ENCODE measurements at regions not wholly inside any gene's neighbourhood (a gene's known extent, or its start where the extent isn't known, plus 50 kb on each side); places are given as distances from the start of the nearest gene placed in this dataset.

DNA sequence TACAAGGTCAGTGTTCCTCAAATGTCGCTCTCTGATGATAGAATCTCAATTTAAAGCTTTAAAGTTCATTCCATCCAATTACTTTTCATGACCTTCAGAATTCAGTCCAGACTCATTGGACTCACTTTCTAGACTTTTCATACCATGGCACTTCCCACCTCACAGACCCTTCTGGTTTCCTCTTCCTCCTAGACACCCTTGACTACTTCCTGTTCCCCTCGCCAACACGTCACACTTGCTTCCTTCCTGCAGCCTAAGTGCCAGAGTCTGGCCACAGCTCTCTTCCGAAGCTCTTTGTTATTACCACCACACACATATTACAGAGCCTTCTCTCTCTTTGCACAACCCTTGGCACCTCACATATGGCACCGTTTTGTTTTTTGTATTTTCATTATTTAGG is 59.1 kb upstream of the UMPS start:
- WGBS, 2 experiments (ENCODE audit: extremely low coverage in 1 of 2, insufficient coverage in 1 of 2, insufficient read length in 1 of 2, insufficient replicate concordance in 2 of 2, low coverage in 1 of 2, low lambda C conversion rate in 2 of 2, missing lambda C conversion rate in 1 of 2) = 93% methylated on average over 5 of the region's 5 CpGs; no CpG with 5 or more reads in 1 of the 2 experiments
- Histone ChIP-seq H3K9ac (replicated peaks in 1 of 4; ENCODE audit: extremely low read depth in 1 of 4, low read depth in 3 of 4, low read length in 3 of 4) (no peak overlapping the region), H2AK5ac (ENCODE audit: low read depth, low read length) (no peak overlapping the region), H3K4me3 (ENCODE audit: extremely low read depth in 1 of 4, insufficient read depth in 2 of 4, low read depth in 3 of 4, low read length in 4 of 4) (no peak overlapping the region), H3K79me2 (ENCODE audit: control insufficient read depth in 1 of 2, insufficient read depth in 2 of 2, low read length in 2 of 2) (no peaks in the 10 kb centered on the region), H4K20me1 (replicated peaks in 1 of 2; ENCODE audit: control insufficient read depth in 1 of 2, insufficient read depth in 2 of 2, low read length in 2 of 2) (no peaks in the 10 kb centered on the region), H2BK5ac (ENCODE audit: low read depth, low read length) (no peak overlapping the region), H3K36me3 (ENCODE audit: control insufficient read depth in 2 of 4, insufficient read depth in 4 of 4, low read length in 3 of 4) (no peaks in the 10 kb centered on the region), H2BK120ac (replicated peaks; ENCODE audit: low read depth, low read length) (no peak overlapping the region), H3K27ac (ENCODE audit: low read depth, low read length) (no peak overlapping the region), H3K79me1 (ENCODE audit: low read depth, low read length) (no peaks in the 10 kb centered on the region), H3K56ac (replicated peaks; ENCODE audit: insufficient read length, low read depth, low read length) (no peak overlapping the region), H2BK12ac (ENCODE audit: low read depth, low read length) (no peak overlapping the region), H3K27me3 (replicated peaks in 1 of 4; ENCODE audit: control insufficient read depth in 3 of 4, extremely low read depth in 1 of 4, insufficient read depth in 3 of 4, low read length in 3 of 4) (no peaks in the 10 kb centered on the region), H3K14ac (ENCODE audit: insufficient read length) (no peak overlapping the region), H3K18ac (ENCODE audit: extremely low read depth, low read length) (no peak overlapping the region), H3K23me2 (ENCODE audit: low read depth, low read length) (no peaks in the 10 kb centered on the region), H3K9me3 (ENCODE audit: insufficient read depth in 2 of 2, low read depth in 1 of 2, low read length in 1 of 2) (no peaks in the 10 kb centered on the region), H4K91ac (replicated peaks; ENCODE audit: insufficient read length, low read length) (no peak overlapping the region), H3K23ac (ENCODE audit: insufficient read length) (no peak overlapping the region), H4K8ac (ENCODE audit: extremely low read depth, insufficient read depth, low read length) (no peak overlapping the region), H3K4ac (replicated peaks; ENCODE audit: insufficient read length, low read depth, low read length) (no peak overlapping the region), H3K4me1 (replicated peaks in 1 of 4; ENCODE audit: control insufficient read depth in 3 of 4, insufficient read depth in 4 of 4, low read length in 3 of 4) (no peaks in the 10 kb centered on the region), H2BK20ac (ENCODE audit: low read length) (no peak overlapping the region), H3K4me2 (ENCODE audit: insufficient read depth in 1 of 2, low read depth in 2 of 2, low read length in 2 of 2) (no peak overlapping the region), H2AFZ (ENCODE audit: low read length) (no peak overlapping the region), H4K5ac (ENCODE audit: insufficient read length, low read depth, low read length) (no peak overlapping the region), H2BK15ac (ENCODE audit: low read length) (no peak overlapping the region)
- ChIA-PET POLR2A (ENCODE audit: partially characterized antibody) (no interaction called here), CTCF (ENCODE audit: partially characterized antibody) (interaction anchor here (1.3 to 2.8 kb wide), 3 partner anchors 9 to 20 kb away, joined by 3 to 10 read pairs (median 5); no protein-coding TSS in a partner anchor)
- no peak for FAIRE-seq
- DNase-seq (ENCODE audit: low read depth in 1 of 2, low spot score in 2 of 2) = no peak
- TF ChIP-seq TBP (IDR thresholded peaks at IDR 0.05; ENCODE audit: low read depth, low read length) (no peak), FOSL1 (IDR thresholded peaks at IDR 0.05; ENCODE audit: insufficient read depth, low read depth, low read length) (no peak), BCL11A (IDR thresholded peaks at IDR 0.05; ENCODE audit: low read depth in 2 of 2, low read length in 2 of 2) (no peak), CBX5 (IDR thresholded peaks at IDR 0.05; ENCODE audit: low read depth, low read length) (no peak), GTF2F1 (IDR thresholded peaks at IDR 0.05; ENCODE audit: borderline replicate concordance, low read depth, low read length) (no peak), BRCA1 (IDR thresholded peaks at IDR 0.05; ENCODE audit: low read depth, low read length) (no peak), CTBP2 (IDR thresholded peaks at IDR 0.05; ENCODE audit: borderline replicate concordance, insufficient read depth, insufficient read length, low read length) (no peak), JUND (IDR thresholded peaks at IDR 0.05; ENCODE audit: low read length) (no peak), POLR2A (IDR thresholded peaks at IDR 0.05; ENCODE audit: control extremely low read depth in 1 of 2, low read depth in 2 of 2, low read length in 2 of 2) (no peak), KDM4A (IDR thresholded peaks at IDR 0.05; ENCODE audit: low read depth, low read length, severe bottlenecking) (no peak), SP2 (IDR thresholded peaks at IDR 0.05; ENCODE audit: low read length) (no peak), SP1 (IDR thresholded peaks at IDR 0.05; ENCODE audit: low read depth, low read length) (no peak), SRF (IDR thresholded peaks at IDR 0.05; ENCODE audit: low read depth, low read length) (no peak), KDM5A (IDR thresholded peaks at IDR 0.05; ENCODE audit: low read length) (no peak), SAP30 (IDR thresholded peaks at IDR 0.05; ENCODE audit: insufficient read depth, insufficient replicate concordance, low read length) (no peak), YY1 (IDR thresholded peaks at IDR 0.05; ENCODE audit: low read depth, low read length) (no peak)
- TF ChIP-seq, protein P1, sequence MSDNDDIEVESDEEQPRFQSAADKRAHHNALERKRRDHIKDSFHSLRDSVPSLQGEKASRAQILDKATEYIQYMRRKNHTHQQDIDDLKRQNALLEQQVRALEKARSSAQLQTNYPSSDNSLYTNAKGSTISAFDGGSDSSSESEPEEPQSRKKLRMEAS (IDR thresholded peaks at IDR 0.05) = no peak
